ENCODE measurements at regions not wholly inside any gene's neighbourhood (a gene's known extent, or its start where the extent isn't known, plus 50 kb on each side); places are given as distances from the start of the nearest gene placed in this dataset.

DNA sequence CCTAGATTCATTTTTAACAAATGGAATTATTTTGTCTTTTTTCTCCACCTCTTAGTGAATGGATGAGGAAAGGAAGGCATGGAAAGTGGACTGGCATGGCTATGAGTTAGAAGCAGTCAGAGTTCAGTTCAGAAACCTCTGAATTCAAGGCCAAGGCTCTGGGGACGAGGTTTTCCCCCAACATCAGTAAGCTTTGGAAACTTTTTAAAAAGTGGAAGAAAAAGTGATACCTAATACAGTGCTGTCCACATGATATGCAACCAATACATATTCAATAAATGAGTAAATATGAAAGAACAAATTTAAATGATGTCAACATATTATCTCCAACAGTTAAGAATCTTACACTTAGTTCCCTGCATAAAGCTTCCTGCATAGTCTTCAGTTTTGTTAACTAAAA, 204.7 kb downstream of the HLX start:
- Histone ChIP-seq H3K9me3 (no peaks in the 10 kb centered on the region), H3K4me1 (no peaks in the 10 kb centered on the region), H3K27me3 (ENCODE audit: low read depth) (no peaks in the 10 kb centered on the region), H3K4me3 (no peak overlapping the region), H3K27ac (no peak overlapping the region), H3K36me3 (no peaks in the 10 kb centered on the region)
- intact Hi-C loops (cut with DNase I) = no loop called here
- TF ChIP-seq, protein P1, sequence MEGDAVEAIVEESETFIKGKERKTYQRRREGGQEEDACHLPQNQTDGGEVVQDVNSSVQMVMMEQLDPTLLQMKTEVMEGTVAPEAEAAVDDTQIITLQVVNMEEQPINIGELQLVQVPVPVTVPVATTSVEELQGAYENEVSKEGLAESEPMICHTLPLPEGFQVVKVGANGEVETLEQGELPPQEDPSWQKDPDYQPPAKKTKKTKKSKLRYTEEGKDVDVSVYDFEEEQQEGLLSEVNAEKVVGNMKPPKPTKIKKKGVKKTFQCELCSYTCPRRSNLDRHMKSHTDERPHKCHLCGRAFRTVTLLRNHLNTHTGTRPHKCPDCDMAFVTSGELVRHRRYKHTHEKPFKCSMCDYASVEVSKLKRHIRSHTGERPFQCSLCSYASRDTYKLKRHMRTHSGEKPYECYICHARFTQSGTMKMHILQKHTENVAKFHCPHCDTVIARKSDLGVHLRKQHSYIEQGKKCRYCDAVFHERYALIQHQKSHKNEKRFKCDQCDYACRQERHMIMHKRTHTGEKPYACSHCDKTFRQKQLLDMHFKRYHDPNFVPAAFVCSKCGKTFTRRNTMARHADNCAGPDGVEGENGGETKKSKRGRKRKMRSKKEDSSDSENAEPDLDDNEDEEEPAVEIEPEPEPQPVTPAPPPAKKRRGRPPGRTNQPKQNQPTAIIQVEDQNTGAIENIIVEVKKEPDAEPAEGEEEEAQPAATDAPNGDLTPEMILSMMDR (IDR thresholded peaks at IDR 0.05) = no peak
- DNase-seq (no peak), ATAC-seq (no peak)

DNA sequence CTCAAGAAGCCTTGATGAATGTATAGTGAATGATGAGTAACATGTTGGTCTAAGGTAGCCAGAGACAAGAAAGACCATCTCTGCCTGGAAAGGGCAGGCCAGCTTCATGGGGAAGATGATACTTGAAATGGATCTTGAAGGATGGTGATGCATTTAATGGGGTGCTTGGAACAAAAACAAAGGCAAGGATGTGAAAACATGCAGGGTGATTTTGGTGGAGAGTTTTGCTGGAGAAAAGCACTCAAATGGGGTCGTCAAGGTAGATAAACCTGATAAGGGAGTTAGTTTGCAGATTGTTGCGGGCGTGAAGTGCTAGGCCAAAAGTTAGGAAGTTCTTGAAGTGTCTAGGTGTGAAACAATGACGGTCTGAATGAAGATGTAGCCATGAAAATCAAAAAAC, 205.4 kb downstream of the HLX start:
- no peaks in the 10 kb centered on the region for H3K27me3 ChIP-seq (ENCODE audit: low read depth)
- no peaks in the 10 kb centered on the region for H3K4me1 ChIP-seq
- TF ChIP-seq, protein P1 (IDR thresholded peaks at IDR 0.05) = no peak
- no peak overlapping the region for H3K4me3 ChIP-seq
- no peaks in the 10 kb centered on the region for H3K36me3 ChIP-seq
- DNase-seq = no peak
- ATAC-seq = no peak
- intact Hi-C loops (cut with DNase I) = no loop called here
- H3K27ac ChIP-seq = no peak overlapping the region
- no peaks in the 10 kb centered on the region for H3K9me3 ChIP-seq

DNA sequence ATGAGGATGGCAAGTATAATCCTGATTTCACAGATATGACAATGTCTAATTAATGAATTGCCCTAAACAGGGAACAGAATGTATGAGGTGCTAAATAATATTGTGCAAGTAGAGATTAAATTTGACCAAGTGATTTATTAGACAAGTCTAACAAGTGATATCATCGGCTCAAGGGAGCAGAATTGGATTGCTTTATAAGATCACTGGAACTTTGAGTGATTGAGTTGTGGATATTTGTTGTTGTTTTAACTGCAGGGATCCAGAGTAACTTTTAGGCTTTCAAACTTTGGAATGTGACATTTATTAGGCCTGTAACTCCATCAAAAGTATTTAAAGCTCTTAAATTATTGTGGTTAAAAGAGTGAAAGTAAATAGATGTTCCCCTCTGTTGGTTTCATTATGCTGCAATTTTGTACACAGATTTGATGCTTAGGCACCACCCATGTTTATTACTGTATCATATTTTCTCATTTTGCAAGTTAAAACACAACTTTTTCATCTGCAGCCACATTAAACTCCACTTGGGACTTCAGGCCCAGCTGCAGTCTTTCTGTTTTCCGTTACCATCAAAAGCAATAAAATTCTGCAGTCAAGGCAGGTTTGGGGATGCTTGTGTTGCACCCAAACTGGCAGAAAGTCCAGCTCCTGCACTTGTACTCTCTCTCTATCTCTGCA, 206.6 kb downstream of the HLX start:
- Histone ChIP-seq H3K27ac (no peak overlapping the region), H3K4me3 (no peak overlapping the region), H3K36me3 (no peaks in the 10 kb centered on the region), H3K4me1 (no peaks in the 10 kb centered on the region), H3K9me3 (no peaks in the 10 kb centered on the region), H3K27me3 (ENCODE audit: low read depth) (no peaks in the 10 kb centered on the region)
- ATAC-seq = no peak
- no peak for DNase-seq
- TF ChIP-seq, protein P1 (IDR thresholded peaks at IDR 0.05) = no peak
- intact Hi-C loops (cut with DNase I) = no loop called here

DNA sequence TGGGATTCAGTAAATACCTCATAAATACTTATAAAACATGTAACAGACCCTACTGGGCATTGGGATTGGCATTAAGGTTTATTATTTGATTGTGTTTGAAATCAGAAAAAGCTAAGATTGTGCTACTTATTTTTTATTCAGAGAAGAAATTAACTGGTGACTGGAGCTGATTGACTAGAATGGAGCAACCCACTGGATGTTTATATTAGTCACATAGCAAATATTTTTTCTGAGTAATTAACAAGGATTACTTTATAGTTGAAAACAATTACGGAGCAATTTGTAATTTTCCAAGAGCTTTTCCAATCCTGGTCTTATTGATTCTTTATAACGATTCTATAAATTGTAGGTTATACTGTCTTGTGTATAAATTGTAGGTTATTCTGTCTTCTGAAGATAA, 208.7 kb downstream of the HLX start:
- H3K4me1 ChIP-seq = no peaks in the 10 kb centered on the region
- TF ChIP-seq, protein P1 (IDR thresholded peaks at IDR 0.05) = no peak
- no peak overlapping the region for H3K27ac ChIP-seq
- ATAC-seq = no peak
- H3K27me3 ChIP-seq (ENCODE audit: low read depth) = no peaks in the 10 kb centered on the region
- no peak overlapping the region for H3K4me3 ChIP-seq
- H3K9me3 ChIP-seq = no peaks in the 10 kb centered on the region
- no peaks in the 10 kb centered on the region for H3K36me3 ChIP-seq
- no peak for DNase-seq
- intact Hi-C loops (cut with DNase I) = no loop called here

DNA sequence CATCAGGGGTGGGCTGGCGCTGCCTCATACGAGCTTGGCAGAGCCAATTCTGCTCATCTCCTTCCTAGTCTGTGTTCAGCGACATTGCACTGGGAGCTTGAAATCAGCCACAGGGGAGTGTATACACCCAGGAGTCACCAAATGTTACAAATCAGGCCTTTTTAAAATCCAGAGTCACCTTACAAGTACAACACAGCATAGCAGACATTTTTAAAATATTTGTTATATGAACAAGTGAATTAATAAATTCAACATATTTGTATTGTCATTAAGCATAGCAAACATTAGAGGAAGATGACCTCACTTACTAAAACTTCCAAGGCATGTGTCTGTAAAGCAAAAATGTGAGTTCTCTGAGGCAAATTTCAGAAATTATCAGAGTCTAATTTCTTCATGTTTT, 210.0 kb downstream of the HLX start:
- Histone ChIP-seq H3K4me1 (no peaks in the 10 kb centered on the region), H3K9me3 (no peaks in the 10 kb centered on the region), H3K4me3 (no peak overlapping the region), H3K27me3 (ENCODE audit: low read depth) (no peaks in the 10 kb centered on the region), H3K27ac (no peak overlapping the region), H3K36me3 (no peaks in the 10 kb centered on the region)
- intact Hi-C loops (cut with DNase I) = no loop called here
- DNase-seq (no peak), ATAC-seq (peak in 1 of 2 donors; percentile 41)
- TF ChIP-seq, protein P1 (IDR thresholded peaks at IDR 0.05) = no peak
